Panc1 (cell line): ENCODE measurements at regions not wholly inside any gene's neighbourhood (a gene's known extent, or its start where the extent isn't known, plus 50 kb on each side); places are given as distances from the start of the nearest gene placed in this dataset.

Experiments
- ATAC-seq: fragments of 200-7000 bp; cut with Tn5 transposase; 2 replicates; pipeline ENCODE4 v1.9.1; 2020; ENCODE audit warnings: mild to moderate bottlenecking, moderate library complexity
- BruUV-seq: library from RNA; stranded (reverse); fragments of 400-500 nt; replicated peaks from 2 replicates; lab custom pipeline; 2021; lab: Mats Ljungman, UMichigan
- CTCF ChIA-PET: fragments of 300-600 bp; sonication (Branson Sonifier 250); formaldehyde crosslinking; loops from one replicate; lab custom pipeline; 2022; ENCODE audit warnings: antibody characterized with exemption; lab: Charles Lee
- POLR2A ChIA-PET: fragments of 300-600 bp; sonication (Branson Sonifier 250); formaldehyde crosslinking; loops from one replicate; lab custom pipeline; 2022; ENCODE audit warnings: antibody characterized with exemption; lab: Charles Lee
- DNase-seq: peaks from one replicate; pipeline ENCODE4 v3.0.0-alpha.2; 2010; ENCODE audit warnings: low read depth, low spot score
- H3K27ac ChIP-seq: 2 replicates; pipeline ENCODE4 v1.5.1; 2011; ENCODE audit warnings: mild to moderate bottlenecking, low read length, inconsistent platforms
- H3K27me3 ChIP-seq: fragments of 200-500 bp; sonication (Bioruptor generic); 2 replicates; pipeline ENCODE4 v1.6.0; 2014; ENCODE audit warnings: low read length, inconsistent platforms; ENCODE audit not compliant: control insufficient read depth, insufficient read depth
- H3K36me3 ChIP-seq: fragments of 200-500 bp; sonication (Bioruptor generic); 2 replicates; pipeline ENCODE4 v1.5.1; 2014; ENCODE audit warnings: inconsistent platforms, mild to moderate bottlenecking, low read length, moderate library complexity; ENCODE audit not compliant: control insufficient read depth, insufficient read depth
- H3K4me1 ChIP-seq: 2 replicates; pipeline ENCODE4 v1.5.1; 2011; ENCODE audit warnings: inconsistent platforms, mild to moderate bottlenecking, low read length, moderate library complexity; ENCODE audit not compliant: control insufficient read depth, insufficient read depth
- H3K4me3 ChIP-seq, 2 experiments: 2 replicates each; pipeline ENCODE4 v1.5.1; 2011 to 2012; ENCODE audit warnings: low read depth in 2 of 2, low read length in 2 of 2, mild to moderate bottlenecking in 2 of 2, inconsistent platforms in 1 of 2, moderate library complexity in 1 of 2
- H3K9me3 ChIP-seq: fragments of 200-500 bp; sonication (Bioruptor generic); 2 replicates; pipeline ENCODE4 v1.5.1; 2014; ENCODE audit warnings: low read depth, mild to moderate bottlenecking, inconsistent platforms, low read length, moderate library complexity; ENCODE audit not compliant: control insufficient read depth, insufficient read depth
- POLR2AphosphoS5 ChIP-seq: IDR thresholded peaks from 2 replicates; pipeline ENCODE4 v1.6.1; 2012; ENCODE audit warnings: mild to moderate bottlenecking, low read depth, low read length, moderate library complexity
- SIN3A ChIP-seq: IDR thresholded peaks from 2 replicates; pipeline ENCODE4 v1.6.1; 2012; ENCODE audit warnings: low read depth, mild to moderate bottlenecking, low read length, moderate library complexity, borderline replicate concordance; ENCODE audit not compliant: insufficient read depth
- TCF7L2 ChIP-seq: IDR thresholded peaks from 2 replicates; pipeline ENCODE4 v1.6.1; 2011; ENCODE audit warnings: mild to moderate bottlenecking, low read depth, low read length, inconsistent platforms
- in situ Hi-C: cut with HindIII; loops from 2 replicates; pipeline ENCODE4 v1.10.0; 2016; ENCODE audit warnings: low sequenced_read_pairs, low pct_unique_long_range_greater_than_20kb
- intact Hi-C: fragments of 100-400 bp; cut with micrococcal nuclease; formaldehyde crosslinking; loops from one replicate; pipeline ENCODE4 v1.10.0; 2022; ENCODE audit not compliant: unreplicated experiment
- TF ChIP-seq, protein P1 (sequence below), 2 experiments: IDR thresholded peaks; 2 replicates each; pipeline ENCODE4 v1.6.1; 2011 to 2012; ENCODE audit warnings: low read depth in 2 of 2, control low read depth in 1 of 2, low read length in 1 of 2, mild to moderate bottlenecking in 1 of 2, moderate library complexity in 1 of 2; ENCODE audit not compliant: insufficient read depth in 1 of 2
- TF ChIP-seq, protein P2 (sequence below): fragments of 450-650 bp; IDR thresholded peaks from 2 replicates; pipeline ENCODE4 v1.5.1; 2017; ENCODE audit warnings: mild to moderate bottlenecking

DNA sequence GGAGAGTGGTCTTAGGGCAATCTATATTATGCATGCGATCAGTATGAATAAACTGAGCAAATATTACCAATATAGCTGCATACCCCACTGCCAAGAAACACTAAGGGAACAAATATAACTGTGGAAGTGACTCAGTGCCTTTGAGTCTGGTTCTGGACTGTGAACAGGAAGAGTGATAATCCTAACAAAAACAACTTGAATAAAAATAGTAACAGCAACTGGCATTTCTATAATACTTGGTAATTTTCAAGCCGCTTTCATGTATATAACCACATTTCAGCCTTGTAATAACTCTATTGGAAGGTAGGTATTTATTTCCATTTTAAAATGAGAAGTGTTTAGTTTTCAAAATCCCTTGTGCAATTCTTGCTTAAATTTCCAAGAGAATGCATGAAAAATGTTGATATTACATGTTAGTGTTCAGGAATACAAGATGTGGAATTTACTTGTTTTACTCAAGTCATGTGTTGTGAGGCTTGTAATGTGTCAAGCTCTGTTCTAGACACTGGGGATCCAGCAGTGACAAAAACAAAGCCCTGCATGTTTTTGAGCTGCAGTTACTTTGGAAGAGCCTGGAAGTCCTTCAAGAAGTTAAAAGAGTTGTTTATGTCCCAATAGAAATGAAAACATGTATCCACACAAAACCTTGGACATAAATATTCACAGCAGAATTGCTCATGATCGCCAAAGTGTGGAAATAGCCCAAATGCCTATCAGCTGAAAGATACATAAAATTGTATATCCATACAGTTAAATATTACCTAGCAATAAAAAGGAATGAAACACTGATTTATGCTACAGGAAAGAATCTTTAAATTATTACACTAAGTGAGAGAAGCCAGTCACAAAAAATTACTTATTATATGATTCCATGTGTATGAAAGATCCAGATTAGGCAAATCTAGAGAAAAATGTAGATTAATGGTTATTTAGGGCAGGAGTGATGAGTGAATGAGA lies 338.1 kb upstream of the TMEM132C start:
- Histone ChIP-seq H3K27ac (no peak overlapping the region), H3K4me1 (no peaks in the 10 kb centered on the region)

DNA sequence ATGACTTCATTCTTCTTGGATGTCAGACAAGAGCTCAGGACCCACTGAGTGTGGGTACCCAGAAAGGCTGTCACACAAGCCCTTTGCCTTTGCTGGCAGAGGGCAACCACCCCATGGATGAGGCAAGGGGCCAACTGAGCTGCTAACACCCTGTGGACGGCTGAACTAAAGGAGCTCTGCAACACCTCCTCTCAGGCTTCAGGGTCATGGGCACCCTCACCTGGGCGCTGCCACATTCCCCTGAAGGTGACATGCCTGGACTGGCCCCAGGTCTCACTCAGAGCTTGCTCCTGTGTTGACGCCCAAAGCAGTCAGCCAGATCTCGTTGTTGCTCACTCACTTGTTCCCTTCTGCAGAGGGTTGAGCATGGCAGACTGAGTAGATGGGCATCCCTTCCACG lies 336.8 kb upstream of the TMEM132C start:
- Histone ChIP-seq H3K27me3 (no peaks in the 10 kb centered on the region), H3K36me3 (no peaks in the 10 kb centered on the region), H3K9me3 (no peaks in the 10 kb centered on the region), H3K4me1 (no peaks in the 10 kb centered on the region), H3K27ac (no peak overlapping the region), H3K4me3 (no peak overlapping the region)
- TF ChIP-seq POLR2AphosphoS5: no peak
- TF ChIP-seq, protein P1, sequence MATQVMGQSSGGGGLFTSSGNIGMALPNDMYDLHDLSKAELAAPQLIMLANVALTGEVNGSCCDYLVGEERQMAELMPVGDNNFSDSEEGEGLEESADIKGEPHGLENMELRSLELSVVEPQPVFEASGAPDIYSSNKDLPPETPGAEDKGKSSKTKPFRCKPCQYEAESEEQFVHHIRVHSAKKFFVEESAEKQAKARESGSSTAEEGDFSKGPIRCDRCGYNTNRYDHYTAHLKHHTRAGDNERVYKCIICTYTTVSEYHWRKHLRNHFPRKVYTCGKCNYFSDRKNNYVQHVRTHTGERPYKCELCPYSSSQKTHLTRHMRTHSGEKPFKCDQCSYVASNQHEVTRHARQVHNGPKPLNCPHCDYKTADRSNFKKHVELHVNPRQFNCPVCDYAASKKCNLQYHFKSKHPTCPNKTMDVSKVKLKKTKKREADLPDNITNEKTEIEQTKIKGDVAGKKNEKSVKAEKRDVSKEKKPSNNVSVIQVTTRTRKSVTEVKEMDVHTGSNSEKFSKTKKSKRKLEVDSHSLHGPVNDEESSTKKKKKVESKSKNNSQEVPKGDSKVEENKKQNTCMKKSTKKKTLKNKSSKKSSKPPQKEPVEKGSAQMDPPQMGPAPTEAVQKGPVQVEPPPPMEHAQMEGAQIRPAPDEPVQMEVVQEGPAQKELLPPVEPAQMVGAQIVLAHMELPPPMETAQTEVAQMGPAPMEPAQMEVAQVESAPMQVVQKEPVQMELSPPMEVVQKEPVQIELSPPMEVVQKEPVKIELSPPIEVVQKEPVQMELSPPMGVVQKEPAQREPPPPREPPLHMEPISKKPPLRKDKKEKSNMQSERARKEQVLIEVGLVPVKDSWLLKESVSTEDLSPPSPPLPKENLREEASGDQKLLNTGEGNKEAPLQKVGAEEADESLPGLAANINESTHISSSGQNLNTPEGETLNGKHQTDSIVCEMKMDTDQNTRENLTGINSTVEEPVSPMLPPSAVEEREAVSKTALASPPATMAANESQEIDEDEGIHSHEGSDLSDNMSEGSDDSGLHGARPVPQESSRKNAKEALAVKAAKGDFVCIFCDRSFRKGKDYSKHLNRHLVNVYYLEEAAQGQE (IDR thresholded peaks at IDR 0.05; ENCODE audit: insufficient read depth in 1 of 2, low read depth in 2 of 2, low read length in 1 of 2): no peak
- TF ChIP-seq, protein P2, sequence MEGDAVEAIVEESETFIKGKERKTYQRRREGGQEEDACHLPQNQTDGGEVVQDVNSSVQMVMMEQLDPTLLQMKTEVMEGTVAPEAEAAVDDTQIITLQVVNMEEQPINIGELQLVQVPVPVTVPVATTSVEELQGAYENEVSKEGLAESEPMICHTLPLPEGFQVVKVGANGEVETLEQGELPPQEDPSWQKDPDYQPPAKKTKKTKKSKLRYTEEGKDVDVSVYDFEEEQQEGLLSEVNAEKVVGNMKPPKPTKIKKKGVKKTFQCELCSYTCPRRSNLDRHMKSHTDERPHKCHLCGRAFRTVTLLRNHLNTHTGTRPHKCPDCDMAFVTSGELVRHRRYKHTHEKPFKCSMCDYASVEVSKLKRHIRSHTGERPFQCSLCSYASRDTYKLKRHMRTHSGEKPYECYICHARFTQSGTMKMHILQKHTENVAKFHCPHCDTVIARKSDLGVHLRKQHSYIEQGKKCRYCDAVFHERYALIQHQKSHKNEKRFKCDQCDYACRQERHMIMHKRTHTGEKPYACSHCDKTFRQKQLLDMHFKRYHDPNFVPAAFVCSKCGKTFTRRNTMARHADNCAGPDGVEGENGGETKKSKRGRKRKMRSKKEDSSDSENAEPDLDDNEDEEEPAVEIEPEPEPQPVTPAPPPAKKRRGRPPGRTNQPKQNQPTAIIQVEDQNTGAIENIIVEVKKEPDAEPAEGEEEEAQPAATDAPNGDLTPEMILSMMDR: no peak
- no peak for TF ChIP-seq SIN3A
- no peak for TF ChIP-seq TCF7L2
- in situ Hi-C loops (no loop called here), intact Hi-C loops (no loop called here)
- CTCF ChIA-PET: no interaction called here
- DNase-seq (no peak), ATAC-seq (no peak)
- POLR2A ChIA-PET: no interaction called here
- BruUV-seq: no TSS peak

More for the DNA sequence above, 338.1 kb upstream of the TMEM132C start:
- ATAC-seq: no peak
- CTCF ChIA-PET: no interaction called here
- H3K27me3 ChIP-seq: no peaks in the 10 kb centered on the region
- intact Hi-C loops (no loop called here), in situ Hi-C loops (no loop called here)
- H3K9me3 ChIP-seq: no peaks in the 10 kb centered on the region
- TF ChIP-seq, protein P1 (IDR thresholded peaks at IDR 0.05; ENCODE audit: insufficient read depth in 1 of 2, low read depth in 2 of 2, low read length in 1 of 2): no peak
- TF ChIP-seq TCF7L2: no peak
- TF ChIP-seq, protein P2: no peak
- no peak for TF ChIP-seq POLR2AphosphoS5
- TF ChIP-seq SIN3A: no peak
- no peak overlapping the region for H3K4me3 ChIP-seq
- no peak for DNase-seq
- POLR2A ChIA-PET: no interaction called here
- no peaks in the 10 kb centered on the region for H3K36me3 ChIP-seq
- BruUV-seq: no TSS peak
